GM18868 (cell line): ENCODE measurements at regions not wholly inside any gene's neighbourhood (a gene's known extent, or its start where the extent isn't known, plus 50 kb on each side); places are given as distances from the start of the nearest gene placed in this dataset.

Experiments used
- ATAC-seq: cut with Tn5 transposase; IDR thresholded peaks from one replicate; pipeline ENCODE4 v1.9.1; 2021; ENCODE audit warnings: mild to moderate bottlenecking, moderate library complexity; ENCODE audit not compliant: unreplicated experiment

- ATAC-seq = no peak
Observed at GRCh38 chr3:96169111-96169766, 645.2 kb upstream of the EPHA6 start.

DNA sequence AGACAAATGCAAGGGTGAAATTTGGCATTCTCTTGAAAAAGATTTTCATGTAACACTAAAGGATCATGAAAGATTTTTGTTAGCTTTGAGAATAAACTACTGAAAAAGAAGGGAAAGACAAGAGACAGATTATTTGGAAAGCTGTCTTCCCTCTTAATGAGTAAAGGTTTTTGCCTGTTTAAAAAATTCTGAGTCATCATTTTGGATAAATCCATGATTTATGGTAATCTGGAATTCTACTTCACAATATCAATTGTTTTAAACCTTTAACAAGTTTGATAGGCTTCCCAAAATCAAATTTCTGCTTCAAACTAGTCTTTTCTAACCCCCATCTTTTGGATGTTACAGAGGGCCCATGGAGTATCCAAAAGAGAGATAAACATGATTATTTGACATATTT, 641.5 kb upstream of the EPHA6 start:
- no peak for ATAC-seq

DNA sequence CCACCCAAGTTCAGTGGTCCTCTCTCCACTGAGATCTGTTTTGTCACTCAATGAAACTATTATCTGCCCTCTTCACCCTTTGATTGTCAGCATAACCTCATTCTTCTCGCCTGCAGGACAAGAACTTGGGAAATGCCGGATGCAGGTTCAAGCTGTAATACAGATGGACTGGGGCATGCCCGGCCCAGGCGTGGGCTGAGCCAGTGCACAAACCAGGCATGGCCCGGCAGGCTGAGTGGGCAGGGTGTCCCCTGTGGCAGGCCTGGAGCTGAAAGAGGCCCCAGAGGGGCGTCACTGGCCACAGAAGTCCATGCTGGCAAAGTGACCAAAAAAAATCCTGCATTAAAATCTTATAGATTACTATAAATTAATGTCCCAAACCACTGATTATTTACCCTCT, 638.9 kb upstream of the EPHA6 start:
- ATAC-seq = no peak

GRCh38 chr3:96182756-96183155, 631.6 kb upstream of the EPHA6 start:
- no peak for ATAC-seq

DNA sequence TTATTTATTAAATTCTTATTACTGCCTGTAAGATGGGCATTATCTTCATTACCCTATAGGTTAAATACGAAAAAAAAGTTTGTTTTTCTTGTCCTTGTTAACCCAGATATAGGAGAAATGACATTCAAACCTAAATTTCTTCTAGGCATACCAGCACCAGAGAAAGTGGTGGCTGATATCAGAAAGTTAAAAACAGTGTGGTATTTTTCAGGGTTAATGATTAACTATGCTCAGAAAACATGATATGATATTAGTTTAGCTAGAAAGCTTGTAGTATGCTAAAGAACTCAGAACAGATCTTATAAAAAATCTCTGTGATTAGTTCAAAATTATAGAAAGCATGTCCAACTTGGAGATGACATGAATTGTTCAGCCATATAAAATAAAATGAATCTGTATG, 630.5 kb upstream of the EPHA6 start:
- ATAC-seq = no peak

DNA sequence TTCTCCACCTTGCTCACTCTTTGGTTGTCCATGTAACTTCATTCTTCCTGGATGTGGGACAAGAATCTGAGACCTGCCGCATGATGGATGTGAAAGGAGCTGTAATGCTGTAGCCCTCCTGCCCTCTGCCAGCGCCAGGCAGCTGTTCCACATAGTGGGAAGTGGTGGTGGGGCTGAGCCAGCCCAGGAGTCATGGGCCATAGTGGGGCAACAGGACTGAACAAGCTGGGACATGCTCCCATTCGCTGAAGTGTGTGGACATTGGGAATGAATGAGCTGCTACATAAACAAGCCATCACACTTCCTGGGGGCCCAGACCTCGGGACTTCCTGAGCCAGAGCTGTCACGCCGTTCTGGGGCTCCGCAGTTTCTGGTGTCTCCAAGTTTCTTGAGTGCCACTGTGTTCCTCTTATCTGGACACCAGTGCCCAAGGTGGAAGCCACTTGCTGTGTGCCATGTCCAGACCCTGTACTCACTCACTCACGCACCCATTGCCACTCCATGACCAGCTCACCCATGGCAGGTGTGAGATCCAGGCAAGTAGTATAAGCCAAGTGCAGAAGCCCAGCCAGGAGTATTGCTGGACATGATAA, 624.3 kb upstream of the EPHA6 start:
- ATAC-seq = no peak

- ATAC-seq = no peak
Observed at GRCh38 chr3:96192966-96193550, 621.3 kb upstream of the EPHA6 start.

DNA sequence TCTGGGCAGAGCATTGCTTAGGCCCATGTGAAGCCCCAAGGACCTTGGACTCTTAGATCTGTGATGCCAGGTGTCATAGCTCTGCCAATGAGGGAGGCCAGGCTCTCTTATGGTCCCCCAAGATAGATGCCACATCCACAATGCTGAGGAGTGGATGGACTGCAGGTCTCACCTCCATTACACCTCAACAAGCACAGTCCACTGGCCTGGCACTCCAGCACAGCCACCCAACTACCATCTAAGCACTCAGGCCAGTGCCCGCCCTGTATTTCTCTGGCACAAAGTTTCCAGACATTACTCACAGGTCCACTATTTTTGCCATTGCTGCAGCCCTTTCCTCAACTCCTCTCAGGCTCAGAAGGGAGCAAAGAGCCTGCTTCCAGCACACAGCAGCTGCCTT, 613.5 kb upstream of the EPHA6 start:
- no peak for ATAC-seq

GRCh38 chr3:96201463-96201862, 612.9 kb upstream of the EPHA6 start:
- ATAC-seq = no peak

DNA sequence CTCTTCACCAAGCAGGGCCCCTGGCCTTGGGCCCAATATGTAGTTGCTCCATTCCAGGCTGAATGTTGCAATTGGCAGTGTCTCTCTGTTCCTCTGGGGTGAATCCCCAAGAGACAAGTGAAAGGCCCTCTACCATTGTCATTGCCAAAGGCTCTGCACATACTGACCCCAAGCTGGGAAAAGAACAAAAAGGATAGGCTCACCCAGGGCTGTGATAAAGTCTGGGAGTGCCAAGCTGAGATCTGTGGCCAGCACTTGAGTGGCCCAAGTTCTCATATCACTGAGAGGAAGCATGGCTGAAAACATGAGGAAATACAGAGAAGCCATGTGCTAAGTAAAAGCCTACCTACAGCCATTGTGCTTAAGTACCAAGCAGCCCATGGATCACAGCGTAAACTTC, 612.2 kb upstream of the EPHA6 start:
- ATAC-seq = no peak

DNA sequence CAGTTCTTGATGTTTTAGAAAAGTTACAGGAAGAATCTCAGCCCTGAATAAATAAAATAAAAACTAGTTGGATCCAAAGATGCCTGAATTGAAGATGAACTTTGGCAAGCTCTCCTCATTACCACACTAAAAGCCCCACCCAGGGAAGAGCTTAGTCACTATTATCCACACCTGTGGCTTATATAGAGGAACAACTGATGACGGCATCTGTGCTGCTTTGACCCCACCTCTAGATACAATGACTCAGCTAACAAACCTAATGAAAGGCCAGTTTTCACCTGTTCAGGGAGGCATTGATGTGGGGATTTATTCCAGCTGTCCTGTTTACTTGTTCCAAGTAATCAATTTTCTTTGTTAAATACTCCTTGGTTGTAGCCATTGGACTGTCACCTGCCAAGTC, 604.7 kb upstream of the EPHA6 start:
- ATAC-seq = no peak

DNA sequence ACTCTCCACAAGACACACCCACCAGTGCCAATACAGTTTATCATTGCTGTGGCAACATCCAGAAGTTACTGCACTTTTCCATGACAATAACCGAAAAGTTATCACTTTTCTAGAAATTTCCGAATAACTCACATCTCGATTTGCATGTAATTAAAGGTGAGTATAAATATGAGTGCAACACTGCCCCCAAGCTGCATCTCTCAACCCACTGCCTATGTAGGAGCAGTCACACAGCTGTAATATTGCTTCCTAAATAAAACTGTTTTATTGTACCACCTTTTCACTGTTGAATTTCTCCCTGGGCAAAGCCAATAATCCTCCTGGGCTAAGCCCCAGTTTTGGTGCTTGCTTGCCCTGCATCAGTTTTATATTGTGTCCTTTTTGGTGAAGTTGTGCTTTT, 601.0 kb upstream of the EPHA6 start:
- no peak for ATAC-seq

GRCh38 chr3:96214941-96215340, 599.5 kb upstream of the EPHA6 start:
- no peak for ATAC-seq

- no peak for ATAC-seq
Observed at GRCh38 chr3:96225494-96225893, 588.9 kb upstream of the EPHA6 start.

DNA sequence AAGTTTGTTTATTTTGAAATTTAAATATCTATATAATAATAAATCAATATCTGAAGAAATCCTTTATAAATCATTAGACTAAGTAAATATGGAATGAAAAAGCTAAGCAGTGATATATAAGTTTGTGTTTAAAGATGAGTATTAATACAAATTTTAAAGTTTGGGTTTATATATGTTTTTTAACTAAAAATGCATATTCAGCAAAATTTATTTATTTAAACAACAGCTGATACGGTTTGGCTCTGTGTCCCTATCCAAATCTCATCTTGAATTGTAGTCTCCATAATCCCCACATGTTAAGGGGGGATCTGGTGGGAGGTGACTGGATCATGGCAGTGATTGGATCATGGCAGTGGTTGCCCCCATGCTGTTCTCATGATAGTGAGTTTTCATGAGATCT, 580.7 kb upstream of the EPHA6 start:
- ATAC-seq = no peak

GRCh38 chr3:96236522-96236921, 577.9 kb upstream of the EPHA6 start:
- no peak for ATAC-seq

GRCh38 chr3:96259299-96259698, 555.1 kb upstream of the EPHA6 start:
- ATAC-seq = no peak

- no peak for ATAC-seq
Observed at GRCh38 chr3:96264701-96265100, 549.7 kb upstream of the EPHA6 start.

GRCh38 chr3:96266395-96267190, 547.8 kb upstream of the EPHA6 start:
- no peak for ATAC-seq

DNA sequence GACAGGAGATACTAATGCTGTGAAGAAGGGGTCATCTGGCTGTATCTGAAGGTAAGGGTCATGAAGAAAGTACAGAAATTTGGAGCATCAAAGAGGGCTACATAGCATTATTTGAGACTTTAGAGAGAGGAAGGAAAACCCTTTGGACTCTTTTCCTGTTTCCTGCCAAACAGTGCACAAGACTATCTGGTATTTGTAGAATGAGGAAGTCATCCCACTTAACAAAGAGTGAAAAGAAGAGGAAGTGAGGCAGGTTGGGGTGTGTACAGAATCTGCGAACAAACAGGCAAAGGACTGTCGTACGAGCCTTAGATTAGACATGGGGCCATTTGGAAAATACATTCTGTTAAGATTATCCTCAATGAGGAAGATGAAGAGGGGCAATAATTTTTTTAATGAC, 546.8 kb upstream of the EPHA6 start:
- no peak for ATAC-seq

- no peak for ATAC-seq
Observed at GRCh38 chr3:96294143-96294542, 520.3 kb upstream of the EPHA6 start.

GRCh38 chr3:96300743-96301142, 513.7 kb upstream of the EPHA6 start:
- ATAC-seq = no peak
